ENCODE measurements at regions not wholly inside any gene's neighbourhood (a gene's known extent, or its start where the extent isn't known, plus 50 kb on each side); places are given as distances from the start of the nearest gene placed in this dataset.

DNA sequence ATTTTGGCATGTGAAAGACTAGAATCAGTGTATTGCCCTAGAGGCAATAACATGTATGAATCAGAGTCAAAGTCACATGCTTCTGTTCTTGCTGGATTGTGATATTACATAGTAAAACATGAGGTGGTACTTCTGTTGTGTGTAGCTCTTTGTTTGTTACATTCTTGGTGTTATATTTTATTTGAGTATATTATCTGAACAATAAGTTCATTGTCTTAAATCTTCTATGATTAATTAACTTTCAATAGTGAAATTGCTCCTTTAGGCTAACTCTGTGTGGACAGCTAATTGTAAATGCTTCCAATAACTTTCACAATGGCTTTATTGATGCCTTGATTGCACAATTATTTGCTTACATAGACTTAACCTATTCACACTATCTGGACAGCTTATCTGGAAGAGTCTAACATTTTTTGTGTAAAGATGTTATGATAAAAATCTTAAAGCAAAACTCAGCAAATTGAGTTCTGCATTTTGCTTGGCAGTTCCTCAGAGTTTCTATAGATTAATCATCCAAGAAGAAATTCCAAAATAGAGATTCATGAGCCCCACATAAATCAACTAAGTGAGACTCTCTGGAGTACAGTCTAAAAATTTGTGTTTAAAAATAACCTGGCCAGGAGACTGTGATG is 239.6 kb upstream of the TUSC1 start:
- Mint-ChIP-seq H3K4me3 (no peak overlapping the region), H3K9me3 (no peaks in the 10 kb centered on the region), H3K36me3 (ENCODE audit: low read depth) (no peaks in the 10 kb centered on the region), H3K4me1 (peaks cover 7% of the 10 kb centered on the region), H3K27me3 (ENCODE audit: low read depth) (no peaks in the 10 kb centered on the region), H3K27ac (ENCODE audit: unreplicated experiment) (no peak overlapping the region)
- DNase-seq (ENCODE audit: low read depth, low spot score): no peak
- no peak for TF ChIP-seq CTCF (conservative IDR thresholded peaks at IDR 0.05)

GRCh38 chr9:25913806-25914205 is 235.6 kb upstream of the TUSC1 start:
- peaks cover 7% of the 10 kb centered on the region for H3K4me1 Mint-ChIP-seq
- H3K9me3 Mint-ChIP-seq: no peaks in the 10 kb centered on the region
- no peak overlapping the region for H3K4me3 Mint-ChIP-seq
- TF ChIP-seq CTCF (conservative IDR thresholded peaks at IDR 0.05): no peak
- no peaks in the 10 kb centered on the region for H3K36me3 Mint-ChIP-seq (ENCODE audit: low read depth)
- H3K27ac Mint-ChIP-seq (ENCODE audit: unreplicated experiment): no peak overlapping the region
- no peaks in the 10 kb centered on the region for H3K27me3 Mint-ChIP-seq (ENCODE audit: low read depth)
- no peak for DNase-seq (ENCODE audit: low read depth, low spot score)

DNA sequence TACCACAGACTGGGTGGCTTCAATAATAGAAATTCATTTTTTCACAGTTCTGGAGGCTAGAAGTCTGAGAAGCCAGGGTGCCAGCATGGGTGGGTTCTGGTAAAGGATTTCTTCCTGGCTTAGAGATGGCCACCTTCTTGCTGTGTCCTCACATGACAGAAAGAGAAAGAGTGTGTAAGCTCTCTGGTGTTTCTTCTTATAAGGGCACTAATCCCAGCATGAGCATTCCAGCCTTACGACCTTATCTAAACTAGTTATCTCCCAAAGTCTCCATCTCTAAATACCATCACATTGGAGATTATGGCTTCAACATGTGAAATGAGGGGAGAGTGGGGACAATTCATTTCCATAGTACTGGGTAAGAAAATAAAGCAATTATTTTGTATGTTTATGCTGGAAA is 226.5 kb upstream of the TUSC1 start:
- Mint-ChIP-seq H3K27me3 (ENCODE audit: low read depth) (no peaks in the 10 kb centered on the region), H3K4me3 (no peak overlapping the region), H3K9me3 (peaks cover under 1% of the 10 kb centered on the region), H3K36me3 (ENCODE audit: low read depth) (no peaks in the 10 kb centered on the region), H3K4me1 (no peaks in the 10 kb centered on the region), H3K27ac (ENCODE audit: unreplicated experiment) (no peak overlapping the region)
- DNase-seq (ENCODE audit: low read depth, low spot score): no peak
- TF ChIP-seq CTCF (conservative IDR thresholded peaks at IDR 0.05): no peak

- no peak overlapping the region for H3K27ac Mint-ChIP-seq (ENCODE audit: unreplicated experiment)
- peaks cover 11% of the 10 kb centered on the region for H3K36me3 Mint-ChIP-seq (ENCODE audit: low read depth)
- peaks cover 18% of the 10 kb centered on the region for H3K9me3 Mint-ChIP-seq
- no peaks in the 10 kb centered on the region for H3K27me3 Mint-ChIP-seq (ENCODE audit: low read depth)
- H3K4me1 Mint-ChIP-seq: no peaks in the 10 kb centered on the region
- DNase-seq (ENCODE audit: low read depth, low spot score): no peak
- H3K4me3 Mint-ChIP-seq: no peak overlapping the region
- no peak for TF ChIP-seq CTCF (conservative IDR thresholded peaks at IDR 0.05)
These were observed 213.3 kb upstream of the TUSC1 start for GRCh38 chr9:25891527-25891926.

DNA sequence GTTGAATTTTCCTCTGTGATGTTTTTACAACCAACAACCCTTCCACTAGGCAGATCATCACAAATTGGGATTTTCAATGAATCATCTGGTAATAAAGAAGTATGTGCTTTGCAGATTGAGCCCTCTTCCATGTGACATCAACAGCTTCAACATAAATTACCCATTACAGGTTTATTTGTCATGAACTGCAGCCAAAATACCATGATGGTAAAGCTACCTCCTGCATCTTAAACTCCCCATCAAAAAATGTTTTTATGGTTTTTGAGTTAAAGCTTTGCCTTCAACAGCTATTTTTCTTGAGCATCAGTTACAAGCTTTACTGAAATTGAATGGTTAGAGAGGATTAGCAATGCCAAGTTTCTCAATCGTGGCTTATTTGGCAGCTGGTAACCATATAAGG is 211.4 kb upstream of the TUSC1 start:
- H3K9me3 Mint-ChIP-seq: peaks cover 11% of the 10 kb centered on the region
- H3K27ac Mint-ChIP-seq (ENCODE audit: unreplicated experiment): no peak overlapping the region
- no peak for DNase-seq (ENCODE audit: low read depth, low spot score)
- no peaks in the 10 kb centered on the region for H3K4me1 Mint-ChIP-seq
- no peaks in the 10 kb centered on the region for H3K27me3 Mint-ChIP-seq (ENCODE audit: low read depth)
- no peak overlapping the region for H3K4me3 Mint-ChIP-seq
- H3K36me3 Mint-ChIP-seq (ENCODE audit: low read depth): peaks cover 4% of the 10 kb centered on the region
- no peak for TF ChIP-seq CTCF (conservative IDR thresholded peaks at IDR 0.05)
